ENCODE measurements at regions not wholly inside any gene's neighbourhood (a gene's known extent, or its start where the extent isn't known, plus 50 kb on each side); places are given as distances from the start of the nearest gene placed in this dataset.

- Mint-ChIP-seq H3K4me3 (no peak overlapping the region), H3K27ac (no peak overlapping the region), H3K27me3 (ENCODE audit: low read depth) (no peaks in the 10 kb centered on the region), H3K9me3 (no peaks in the 10 kb centered on the region), H3K36me3 (no peaks in the 10 kb centered on the region), H3K4me1 (no peaks in the 10 kb centered on the region)
- POLR2A ChIA-PET = no interaction called here
- CTCF ChIA-PET = no interaction called here
- TF ChIP-seq MAX (CRISPR knock-in tag; IDR thresholded peaks at IDR 0.05) = no peak
- no peak for TF ChIP-seq SMAD3 (CRISPR knock-in tag; IDR thresholded peaks at IDR 0.05; ENCODE audit: borderline replicate concordance)
- TF ChIP-seq E2F4 (CRISPR knock-in tag; IDR thresholded peaks at IDR 0.05; ENCODE audit: borderline replicate concordance, low read depth) = no peak
- ATAC-seq (no peak), DNase-seq (ENCODE audit: low spot score) (no peak)
These were observed 361.4 kb downstream of the CBLL2 start for GRCh38 chrX:22634083-22634482.

GRCh38 chrX:22634751-22635150, 362.0 kb downstream of the CBLL2 start:
- H3K27me3 Mint-ChIP-seq (ENCODE audit: low read depth) = no peaks in the 10 kb centered on the region
- ChIA-PET CTCF (no interaction called here), POLR2A (no interaction called here)
- H3K9me3 Mint-ChIP-seq = no peaks in the 10 kb centered on the region
- no peak for ATAC-seq
- no peak overlapping the region for H3K4me3 Mint-ChIP-seq
- TF ChIP-seq HMGXB4 (CRISPR knock-in tag; IDR thresholded peaks at IDR 0.05) (no peak), EMX1 (CRISPR knock-in tag; IDR thresholded peaks at IDR 0.05) (no peak), E2F5 (CRISPR knock-in tag; IDR thresholded peaks at IDR 0.05) (no peak), USF2 (CRISPR knock-in tag; IDR thresholded peaks at IDR 0.05) (no peak), CBFB (CRISPR knock-in tag; IDR thresholded peaks at IDR 0.05; ENCODE audit: low read depth) (no peak), TP53 (CRISPR knock-in tag; IDR thresholded peaks at IDR 0.05) (no peak), HMGA2 (CRISPR knock-in tag; IDR thresholded peaks at IDR 0.05) (no peak), GABPB1 (CRISPR knock-in tag; IDR thresholded peaks at IDR 0.05) (no peak), RELA (CRISPR knock-in tag; IDR thresholded peaks at IDR 0.05; ENCODE audit: borderline replicate concordance) (no peak), STAT6 (CRISPR knock-in tag; conservative IDR thresholded peaks at IDR 0.05; ENCODE audit: low read depth) (no peak)
- no peak for DNase-seq (ENCODE audit: low spot score)
- no peak overlapping the region for H3K27ac Mint-ChIP-seq
- H3K36me3 Mint-ChIP-seq = no peaks in the 10 kb centered on the region
- no peaks in the 10 kb centered on the region for H3K4me1 Mint-ChIP-seq

GRCh38 chrX:22648281-22648680, 351.5 kb upstream of the DDX53 start:
- Mint-ChIP-seq H3K4me1 (0 out of 2 replicates have a peak, but pooled peaks cover 3% of the 10 kb centered on the region), H3K27me3 (ENCODE audit: low read depth) (no peaks in the 10 kb centered on the region), H3K27ac (no peak overlapping the region), H3K4me3 (no peak overlapping the region), H3K9me3 (no peaks in the 10 kb centered on the region), H3K36me3 (no peaks in the 10 kb centered on the region)
- DNase-seq (ENCODE audit: low spot score) (no peak), ATAC-seq (no peak)
- POLR2A ChIA-PET = no interaction called here
- CTCF ChIA-PET = no interaction called here
- no peak for TF ChIP-seq ZNF317 (CRISPR knock-in tag; IDR thresholded peaks at IDR 0.05; ENCODE audit: borderline replicate concordance, low read depth)
- TF ChIP-seq GTF2I (CRISPR knock-in tag; conservative IDR thresholded peaks at IDR 0.05) = no peak
- TF ChIP-seq CDX4 (CRISPR knock-in tag; IDR thresholded peaks at IDR 0.05; ENCODE audit: borderline replicate concordance) = no peak
- no peak for TF ChIP-seq ZNF512 (CRISPR knock-in tag; IDR thresholded peaks at IDR 0.05; ENCODE audit: borderline replicate concordance)
- TF ChIP-seq PRDM15 (CRISPR knock-in tag; IDR thresholded peaks at IDR 0.05) = no peak

Measured in WTC11 (cell line).